GM21390 (cell line): ENCODE measurements at regions not wholly inside any gene's neighbourhood (a gene's known extent, or its start where the extent isn't known, plus 50 kb on each side); places are given as distances from the start of the nearest gene placed in this dataset.
A peak's percentile ranks its signal among the peaks of the same experiment; 100 is the strongest.
"Not testable (repeated sequence)": the region's sequence is repeated elsewhere in the genome, so short reads cannot be mapped to it uniquely, and the experiment has no call there.

Experiments used
- ATAC-seq: cut with Tn5 transposase; IDR thresholded peaks from one replicate; pipeline ENCODE4 v1.9.1; 2021; ENCODE audit not compliant: unreplicated experiment

DNA sequence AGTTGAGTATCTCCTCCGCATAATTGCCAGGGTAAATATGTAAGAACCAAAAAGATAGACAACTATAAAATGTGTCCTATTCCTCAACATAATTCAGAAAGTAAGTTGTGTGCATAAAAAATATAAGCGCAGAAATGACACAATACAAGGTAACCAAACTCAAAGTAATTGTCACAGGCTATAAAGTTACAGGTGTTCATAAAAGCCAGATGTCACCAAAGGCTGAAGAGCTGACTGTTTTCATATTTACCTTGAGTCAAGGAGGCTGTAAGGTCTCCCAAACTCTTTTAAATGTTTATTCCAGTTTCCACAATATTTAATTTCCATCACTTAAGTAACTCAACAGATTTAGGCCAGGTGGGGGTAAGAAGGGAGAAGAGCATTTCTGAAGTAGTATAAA is 192.2 kb upstream of the MARCKS start:
- ATAC-seq = no peak

DNA sequence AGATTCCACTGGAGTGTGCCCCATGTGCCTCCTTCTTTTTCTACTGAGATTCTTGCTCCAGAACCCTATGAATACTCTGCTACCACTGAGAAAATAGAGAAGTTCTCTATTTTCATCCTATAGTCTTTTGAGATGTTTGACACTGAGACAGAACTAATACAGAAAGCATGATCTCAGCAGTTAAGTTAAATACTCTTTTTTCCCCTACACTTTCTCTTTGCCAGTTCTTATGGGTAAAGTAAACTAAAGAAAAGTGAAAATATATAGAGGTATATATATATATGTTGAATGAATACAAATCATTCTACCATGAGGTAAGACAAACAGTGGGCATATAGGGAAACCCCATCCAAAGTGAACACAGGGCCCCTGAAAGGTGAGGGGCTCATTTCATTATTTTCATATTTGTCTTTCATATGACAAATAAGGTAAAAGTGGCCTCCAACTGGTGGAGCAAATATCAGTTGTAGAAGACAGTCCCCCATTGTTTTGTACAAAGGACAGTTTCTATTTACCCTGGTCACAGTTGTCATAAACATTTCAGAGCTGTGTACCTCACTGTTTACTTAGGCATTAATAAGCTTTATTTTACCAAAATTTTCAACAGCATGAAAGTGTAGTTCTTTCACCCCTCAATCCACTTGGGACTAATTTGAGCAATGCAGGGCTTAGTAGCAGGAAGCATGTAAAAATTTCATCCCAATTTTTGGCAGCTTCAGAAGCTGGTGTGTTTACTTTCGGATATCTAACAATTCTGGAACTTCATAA is 188.3 kb upstream of the MARCKS start:
- peak; percentile 60 for ATAC-seq

DNA sequence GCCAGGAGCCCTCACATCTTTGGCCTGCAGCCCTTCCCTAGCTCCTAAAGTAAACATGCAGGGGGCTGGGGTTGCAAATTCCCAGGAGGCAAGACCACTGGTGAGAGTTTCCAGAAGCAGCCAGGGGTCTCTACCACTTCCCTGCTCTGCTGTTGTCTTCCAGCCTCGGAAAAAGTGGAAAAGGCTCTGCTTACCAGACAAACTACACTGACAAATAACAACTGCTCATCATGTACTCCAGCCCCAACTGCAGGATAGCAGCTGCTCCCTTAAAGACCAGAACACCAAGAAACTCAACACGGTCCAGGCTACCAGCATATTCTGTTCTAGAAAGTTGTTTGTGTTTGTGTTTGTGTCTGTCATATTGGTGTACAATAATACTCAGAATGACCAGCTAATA is 187.5 kb upstream of the MARCKS start:
- no peak for ATAC-seq

DNA sequence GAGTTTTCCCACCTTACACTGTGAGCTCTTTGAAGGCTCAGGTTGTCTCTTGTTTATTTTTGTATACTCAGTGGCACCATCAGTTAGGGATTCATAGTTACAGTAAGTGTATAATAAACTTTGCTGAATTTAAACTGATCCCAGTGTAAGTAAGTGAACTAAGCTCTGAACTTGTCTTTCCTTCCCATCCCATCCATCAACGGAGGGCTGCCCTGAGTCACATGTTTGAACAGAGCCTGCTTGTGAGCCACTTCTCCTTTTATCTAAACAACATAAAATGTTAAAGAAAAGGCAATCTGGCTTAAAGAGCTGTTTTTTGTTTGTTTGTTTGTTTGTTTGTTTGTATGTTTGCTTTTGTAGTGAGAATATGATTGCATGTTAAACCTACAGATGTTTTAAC is 185.7 kb upstream of the MARCKS start:
- no peak for ATAC-seq

DNA sequence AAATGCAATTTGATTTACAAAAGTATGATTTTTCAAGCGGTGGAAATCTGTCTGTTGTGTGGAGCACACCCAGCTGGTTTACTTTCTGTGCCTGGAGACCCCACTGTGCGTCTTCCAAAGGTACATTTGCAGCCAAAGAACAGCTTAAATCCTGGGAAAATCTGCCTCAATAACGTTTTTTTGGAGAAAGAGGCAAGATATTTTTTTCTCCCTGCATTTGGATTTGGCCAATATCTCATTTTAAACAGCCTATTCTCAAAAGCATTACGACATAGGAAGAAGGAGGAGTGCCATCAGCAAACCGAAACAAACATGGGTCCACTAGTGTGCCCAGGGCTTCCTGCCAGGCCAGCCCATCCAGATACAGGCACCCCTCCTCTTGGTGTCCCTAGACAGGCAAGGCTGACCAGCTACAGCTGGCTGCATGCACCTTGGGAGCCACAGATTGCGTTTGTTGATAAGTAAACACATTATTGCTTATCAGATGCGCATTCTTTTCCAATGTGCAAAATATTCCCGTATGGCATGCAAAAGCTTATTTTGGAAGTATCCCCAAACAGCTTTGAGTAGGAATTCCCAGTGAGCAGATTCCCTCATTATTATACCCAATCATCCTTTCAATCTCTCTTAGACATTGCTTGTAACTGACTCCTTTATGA is 184.5 kb upstream of the MARCKS start:
- no peak for ATAC-seq

DNA sequence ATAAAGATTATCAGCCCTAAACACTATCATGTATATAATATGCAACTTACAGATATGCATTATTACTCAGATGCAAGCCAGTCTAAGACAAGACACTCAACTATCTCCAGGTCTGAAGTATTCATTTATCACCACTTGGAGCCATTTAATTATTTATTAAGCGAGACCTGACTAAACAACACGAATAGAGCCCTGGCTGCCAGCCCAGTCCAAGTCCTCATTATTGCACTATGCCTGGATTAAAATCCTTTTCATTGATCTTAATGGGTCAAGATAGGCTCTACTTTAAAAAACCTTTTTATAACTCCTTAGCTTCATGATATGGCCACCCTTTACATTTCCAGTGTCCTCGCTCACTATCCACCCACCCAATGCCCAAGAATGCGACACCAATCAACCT is 183.1 kb upstream of the MARCKS start:
- no peak for ATAC-seq

DNA sequence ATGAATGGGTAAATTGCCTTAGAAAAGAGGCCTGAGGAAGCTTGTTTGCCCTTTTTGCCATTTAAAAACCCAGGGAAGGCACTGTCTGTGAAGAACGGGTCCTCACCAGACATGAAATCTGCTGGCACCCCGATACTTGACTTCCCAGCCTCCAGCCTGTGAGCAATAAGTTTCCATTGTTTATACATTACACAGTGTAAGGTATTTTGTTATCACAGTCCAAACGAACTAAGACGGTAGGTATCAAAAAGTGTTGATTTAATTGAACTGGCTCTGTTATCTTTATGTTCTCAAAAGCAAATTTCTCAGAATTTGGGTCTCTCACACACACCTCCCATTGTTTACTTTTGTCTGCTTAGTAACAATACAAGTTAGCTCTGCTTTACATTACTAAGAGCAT is 181.1 kb upstream of the MARCKS start:
- no peak for ATAC-seq

DNA sequence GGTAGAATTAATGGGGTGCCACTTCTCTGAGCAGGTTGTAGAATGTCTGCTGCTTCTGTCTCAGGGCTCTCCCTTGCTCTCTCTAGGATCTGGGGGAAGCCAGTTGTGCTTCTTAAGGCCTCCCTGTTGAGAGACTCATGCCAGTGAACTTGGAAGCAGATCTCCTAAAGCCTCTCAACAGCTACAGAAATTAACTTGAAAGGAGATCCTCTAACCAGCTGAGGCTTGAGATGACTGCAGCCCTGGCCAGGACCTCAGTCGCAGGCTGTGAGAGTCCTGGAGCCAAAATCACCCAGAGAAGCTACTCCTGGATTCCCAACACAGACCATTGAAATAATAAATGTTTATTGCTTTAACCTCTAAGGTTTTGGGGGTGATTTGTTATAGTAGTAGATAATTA is 180.2 kb upstream of the MARCKS start:
- no peak for ATAC-seq

DNA sequence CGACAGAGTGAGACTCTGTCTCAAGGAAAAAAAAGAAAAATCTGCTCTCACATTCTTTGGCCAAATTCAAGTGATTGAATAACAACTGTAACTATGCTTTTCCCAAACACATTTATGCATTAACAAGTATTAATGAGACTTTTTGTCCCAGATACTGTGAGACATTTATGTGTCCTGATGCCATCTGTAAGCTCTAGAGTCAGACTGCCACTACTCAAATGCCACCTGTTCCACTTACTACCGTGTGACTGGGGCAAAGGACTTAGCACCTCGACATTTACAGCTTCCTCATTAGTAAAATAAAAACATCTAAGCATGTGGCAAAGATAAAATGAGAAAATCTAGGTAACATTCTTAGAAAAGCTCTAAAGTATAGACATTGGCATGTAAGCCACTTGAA is 178.1 kb upstream of the MARCKS start:
- ATAC-seq = no peak

DNA sequence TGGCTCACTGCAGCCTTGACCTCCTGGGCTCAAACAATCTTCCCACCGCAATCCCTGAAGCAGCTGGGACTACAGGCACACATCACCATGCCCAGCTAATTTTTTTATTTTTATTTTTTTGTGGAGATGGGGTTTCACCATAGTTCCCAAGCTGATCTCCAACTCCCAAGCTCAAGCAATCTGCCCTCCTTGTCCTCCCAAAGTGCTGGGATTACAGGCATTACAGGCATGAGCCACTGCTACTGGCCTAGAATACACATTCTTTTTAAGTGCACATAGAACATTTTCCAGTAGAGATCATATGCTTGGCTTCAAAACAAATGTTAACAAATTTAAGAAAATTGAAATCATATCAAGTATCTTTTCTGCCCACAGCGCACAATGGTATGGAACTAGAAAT is 176.8 kb upstream of the MARCKS start:
- ATAC-seq = no peak

DNA sequence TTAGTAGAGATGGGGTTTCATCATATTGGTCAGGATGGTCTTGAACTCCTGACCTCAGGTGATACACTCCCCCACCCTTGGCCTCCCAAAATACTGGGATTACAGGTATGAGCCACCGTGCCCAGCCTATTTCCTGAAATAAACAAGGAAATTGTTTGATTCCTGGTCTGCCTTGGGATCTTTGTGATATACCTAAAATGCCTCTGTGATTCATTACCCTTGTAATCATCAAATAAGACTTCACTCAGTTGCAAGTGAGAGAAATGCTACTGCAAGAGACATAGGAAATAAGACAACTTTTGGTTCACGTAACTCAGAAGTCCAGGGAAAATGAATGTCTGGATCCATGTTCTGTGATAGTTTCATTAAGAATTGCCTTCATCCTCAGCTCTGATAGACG is 173.2 kb upstream of the MARCKS start:
- no peak for ATAC-seq

DNA sequence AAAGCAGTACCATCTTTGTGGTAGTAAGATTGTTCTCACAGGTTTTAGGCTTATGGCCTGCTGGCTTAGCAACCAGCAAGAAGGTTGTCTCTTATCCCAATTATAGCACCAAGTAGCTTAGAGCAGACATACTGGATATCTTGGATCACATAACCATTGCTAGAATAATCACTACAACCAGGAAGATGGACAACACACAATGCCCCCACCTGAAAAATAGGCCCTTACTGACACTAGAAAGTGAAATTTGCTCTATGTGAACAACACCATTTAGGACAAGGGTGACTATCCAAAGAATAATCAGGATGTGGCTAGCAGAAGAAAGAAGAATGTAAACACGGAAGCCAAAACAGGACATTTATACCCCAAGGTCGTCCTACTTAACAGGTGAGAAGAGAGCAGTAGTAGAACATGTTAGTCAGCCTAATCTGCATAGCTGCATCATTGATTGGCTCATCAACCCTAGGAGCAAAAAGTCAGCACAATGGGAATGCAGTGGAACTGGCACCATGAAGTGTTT is 172.7 kb upstream of the MARCKS start:
- ATAC-seq = no peak

DNA sequence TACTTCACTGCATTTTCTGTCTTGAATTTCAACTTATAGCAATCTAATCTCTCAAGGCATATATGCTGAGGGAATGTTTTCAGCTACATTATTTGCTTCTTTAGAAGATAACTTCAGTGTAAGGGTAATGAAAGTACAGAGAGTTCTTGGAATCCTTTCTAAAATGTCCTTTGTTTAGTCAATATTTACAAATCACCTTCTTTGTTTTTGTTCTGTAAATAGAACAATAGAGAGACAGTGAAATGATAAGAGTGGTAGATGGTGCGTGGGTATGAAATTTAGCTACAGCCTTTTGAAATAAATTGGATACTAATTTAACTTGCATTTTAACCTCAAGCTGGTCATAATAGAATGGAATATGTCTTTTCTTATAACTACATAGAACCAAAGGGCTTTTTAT is 171.1 kb upstream of the MARCKS start:
- no peak for ATAC-seq

DNA sequence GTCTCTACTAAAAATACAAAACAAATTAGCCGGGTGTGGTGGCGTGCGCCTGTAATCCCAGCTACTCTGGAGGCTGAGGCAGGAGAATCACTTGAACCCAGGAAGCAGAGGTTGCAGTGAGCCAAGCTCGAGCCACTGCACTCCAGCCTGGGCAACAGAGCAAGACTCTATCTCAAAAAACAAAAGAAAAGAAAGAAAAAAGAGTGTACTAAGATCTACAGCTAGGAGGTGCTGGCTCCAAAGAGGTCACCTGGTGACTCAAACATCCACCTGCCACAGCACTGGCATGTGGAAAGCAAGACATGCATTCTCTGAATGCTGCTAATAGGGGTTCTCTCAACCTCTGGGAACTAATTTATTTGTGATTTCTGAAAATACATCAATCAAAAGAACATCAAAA is 167.5 kb upstream of the MARCKS start:
- ATAC-seq = not testable (repeated sequence)

DNA sequence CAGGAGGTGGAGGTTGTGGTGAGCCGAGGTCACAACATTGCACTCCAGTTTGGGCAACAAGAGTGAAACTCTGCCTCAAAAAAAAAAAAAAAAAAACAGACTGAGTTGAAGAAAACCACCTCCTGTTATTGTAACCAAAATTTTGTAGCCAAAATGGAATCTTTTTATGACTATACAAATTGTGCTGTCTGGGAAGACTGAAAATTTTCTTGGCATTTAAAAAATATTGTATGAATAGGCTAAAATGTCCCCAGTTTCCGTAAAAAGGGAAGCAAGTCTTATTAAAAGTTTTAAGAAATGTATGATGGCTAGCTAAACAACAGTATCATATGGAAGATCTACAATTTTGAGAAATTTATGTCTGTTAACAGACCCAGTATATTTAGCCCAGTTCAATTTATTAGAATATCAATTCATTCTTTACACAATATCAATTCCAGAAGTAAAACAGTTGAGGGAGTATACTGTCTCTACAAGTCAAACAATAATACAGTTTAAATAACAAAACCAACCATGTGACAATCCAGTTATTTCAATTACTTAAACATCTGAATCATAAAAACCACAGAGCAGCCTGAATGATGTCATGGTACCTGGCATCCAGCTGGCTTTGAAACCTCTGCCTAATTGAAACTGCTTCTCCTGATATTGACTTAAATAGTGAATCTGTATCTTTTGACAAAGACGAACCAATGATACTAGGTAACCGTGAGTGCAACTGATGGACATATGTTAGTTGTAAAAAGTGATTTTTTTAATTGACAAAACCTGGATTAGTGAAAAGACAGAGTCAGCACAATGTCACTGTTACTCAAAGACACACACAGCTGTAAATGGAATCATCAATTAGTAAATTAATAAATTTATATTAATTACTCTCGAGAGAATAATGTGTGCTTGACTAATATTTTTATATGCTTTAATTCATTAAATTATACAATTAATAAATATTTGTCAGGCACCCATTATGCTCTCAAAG is 166.6 kb upstream of the MARCKS start:
- no peak for ATAC-seq

DNA sequence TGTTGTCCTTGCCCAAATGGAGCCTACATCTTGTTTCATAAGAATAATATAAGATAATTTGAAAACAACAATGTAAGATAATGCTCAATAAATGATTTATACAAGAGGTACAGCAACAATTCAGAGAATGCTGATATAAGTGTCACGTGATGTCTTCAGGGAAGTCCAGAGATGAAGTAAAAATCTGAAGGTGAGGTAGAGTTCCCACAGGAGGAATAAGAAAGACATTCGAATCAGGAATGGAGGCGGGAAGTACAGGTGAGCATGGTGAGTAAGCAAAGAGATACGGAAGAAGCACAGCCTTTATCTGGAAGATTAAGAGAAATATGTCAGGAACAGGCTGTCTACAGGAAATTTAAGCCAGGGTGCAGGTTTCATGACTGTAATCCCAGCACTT is 165.9 kb upstream of the MARCKS start:
- no peak for ATAC-seq

DNA sequence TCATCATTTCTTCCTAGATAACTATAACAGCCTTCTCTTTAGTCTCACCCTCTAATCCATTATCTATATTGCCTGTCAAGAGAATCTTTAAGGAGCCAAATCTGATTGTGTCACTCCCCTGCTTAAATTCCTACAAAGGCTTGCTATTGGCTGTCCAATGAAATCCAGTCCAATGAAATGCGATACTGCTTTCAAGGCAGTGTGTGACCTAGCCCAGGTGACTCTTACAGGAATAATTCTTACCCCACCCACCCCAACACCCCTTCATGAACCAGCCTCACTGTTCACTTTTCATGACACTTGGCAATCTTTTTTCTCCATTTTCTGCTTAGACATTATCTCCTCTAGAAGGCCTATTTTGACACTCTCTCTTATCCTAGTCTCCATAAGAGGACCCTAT is 163.3 kb upstream of the MARCKS start:
- no peak for ATAC-seq

DNA sequence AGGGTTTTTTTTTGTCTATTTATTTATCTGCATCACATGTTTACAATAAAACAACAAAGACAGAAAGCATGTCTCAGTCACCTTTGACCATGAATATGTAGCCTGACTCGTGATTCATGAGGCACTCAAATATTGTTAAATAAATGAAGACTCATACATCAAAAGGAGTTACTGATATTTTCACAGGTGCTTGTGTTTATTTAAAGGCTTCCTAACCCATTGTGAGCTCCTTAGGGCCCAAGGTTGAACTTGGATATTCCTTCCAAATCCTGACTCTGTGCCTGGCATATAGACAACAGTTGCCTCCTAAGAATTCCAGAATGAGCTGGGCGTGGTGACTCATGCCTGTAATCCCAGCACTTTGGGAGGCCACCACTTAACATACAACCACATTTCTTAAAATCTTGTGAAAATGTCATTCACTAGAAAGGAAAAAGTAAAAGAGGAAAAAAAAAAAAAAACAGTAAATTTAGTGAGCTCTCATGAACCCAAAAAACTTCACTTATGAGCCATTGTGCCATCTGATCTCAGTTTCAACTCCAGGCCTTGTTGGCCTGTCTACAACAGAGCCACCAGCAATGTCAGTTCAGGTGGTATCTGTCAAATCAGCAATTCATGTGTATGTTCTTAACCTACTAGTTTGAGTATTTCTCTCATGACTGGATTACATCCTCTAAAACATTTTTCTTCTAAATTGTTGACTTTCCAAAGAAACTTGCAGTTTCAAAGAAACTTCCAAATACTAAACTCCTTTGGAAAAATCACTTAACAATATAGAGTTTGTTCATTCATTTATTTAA is 162.7 kb upstream of the MARCKS start:
- ATAC-seq = no peak

DNA sequence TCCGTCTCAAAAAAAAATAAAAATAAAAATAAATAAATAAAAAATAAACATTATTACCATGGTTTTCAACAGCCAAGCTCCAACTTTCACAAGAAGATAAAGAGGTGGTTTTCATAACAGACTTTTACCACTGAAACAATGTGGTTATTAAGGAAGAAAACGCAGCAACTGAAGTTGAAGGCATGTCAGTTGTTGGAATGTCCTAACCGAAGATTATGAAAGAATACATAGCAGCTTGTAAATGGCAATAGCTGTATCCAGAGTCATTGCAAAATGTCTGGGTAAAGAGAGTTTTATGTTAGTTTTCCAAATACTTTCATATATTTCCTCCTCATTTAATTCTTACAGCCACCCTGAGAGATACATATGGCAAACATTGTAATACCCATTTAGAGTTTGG is 161.6 kb upstream of the MARCKS start:
- ATAC-seq = no peak

DNA sequence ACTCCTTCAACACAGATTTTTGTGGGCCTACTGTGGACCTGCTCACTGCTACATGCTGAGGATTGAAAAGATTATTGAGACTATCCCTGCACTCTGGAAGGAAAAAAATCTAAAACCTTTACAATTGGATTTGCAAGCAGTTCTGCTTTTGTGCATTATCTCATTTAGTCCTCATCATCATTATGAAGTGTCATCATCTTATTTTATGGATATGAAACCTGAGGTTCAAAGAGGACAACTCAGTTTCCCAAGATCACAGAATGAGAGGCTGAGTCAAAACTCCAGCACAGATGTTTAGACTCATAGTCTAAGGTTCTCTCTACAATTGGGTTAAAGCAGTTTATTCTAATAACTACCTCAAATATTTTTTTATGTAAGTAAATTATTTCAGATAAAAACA is 160.2 kb upstream of the MARCKS start:
- ATAC-seq = no peak
